PFSK-1 (cell line): ENCODE measurements at regions not wholly inside any gene's neighbourhood (a gene's known extent, or its start where the extent isn't known, plus 50 kb on each side); places are given as distances from the start of the nearest gene placed in this dataset.

Experiments used
- REST ChIP-seq, 2 experiments: IDR thresholded peaks; 2 replicates each; pipeline versions ENCODE4 v1.6.1 to v1.8.0; 2011 to 2012; ENCODE audit warnings: low read depth in 2 of 2, low read length in 2 of 2, control low read depth in 1 of 2, inconsistent platforms in 1 of 2, mild to moderate bottlenecking in 1 of 2, moderate library complexity in 1 of 2; ENCODE audit not compliant: insufficient read depth in 1 of 2
- SIN3A ChIP-seq: IDR thresholded peaks from 2 replicates; pipeline ENCODE4 v1.6.1; 2012; ENCODE audit warnings: mild to moderate bottlenecking, low read length, moderate library complexity, borderline replicate concordance; ENCODE audit not compliant: insufficient read depth

- TF ChIP-seq REST (IDR thresholded peaks at IDR 0.05; ENCODE audit: insufficient read depth in 1 of 2, low read depth in 2 of 2, low read length in 2 of 2): no peak
- no peak for TF ChIP-seq SIN3A
Measured at GRCh38 chr7:114364151-114364550, 50.5 kb upstream of the FOXP2 start.
